Cardiac muscle cell (in vitro differentiated cells and primary cell): ENCODE measurements at regions not wholly inside any gene's neighbourhood (a gene's known extent, or its start where the extent isn't known, plus 50 kb on each side); places are given as distances from the start of the nearest gene placed in this dataset.
"Not testable (repeated sequence)": the region's sequence is repeated elsewhere in the genome, so short reads cannot be mapped to it uniquely, and the experiment has no call there.

Experiments
- DNase-seq, 2 donors: peaks; one replicate each; pipeline versions ENCODE4 v3.0.0 to v3.0.0-alpha.2; 2010 to 2017; ENCODE audit warnings: low read depth in 1 of 2, low spot score in 1 of 2
- H3K27ac ChIP-seq: fragments of 200-600 bp; sonication (generic); 2 replicates; pipeline ENCODE4 v1.5.1; 2016
- H3K27me3 ChIP-seq: fragments of 200-600 bp; sonication (generic); 2 replicates; pipeline ENCODE4 v1.6.0; 2016; ENCODE audit warnings: control low read depth
- H3K36me3 ChIP-seq: fragments of 200-600 bp; sonication (generic); 2 replicates; pipeline ENCODE4 v1.5.1; 2016; ENCODE audit warnings: control low read depth
- H3K4me1 ChIP-seq: fragments of 200-600 bp; sonication (generic); 2 replicates; pipeline ENCODE4 v1.8.1; 2017; ENCODE audit warnings: low read depth, mild to moderate bottlenecking, mixed run types
- H3K4me3 ChIP-seq: fragments of 200-600 bp; sonication (generic); 2 replicates; pipeline ENCODE4 v1.5.1; 2016; ENCODE audit warnings: mild to moderate bottlenecking
- H3K9me3 ChIP-seq: fragments of 200-600 bp; sonication (generic); 2 replicates; pipeline ENCODE4 v1.5.1; 2017; ENCODE audit warnings: low read depth, mild to moderate bottlenecking, control low read depth
- TF ChIP-seq, protein P1 (sequence below): IDR thresholded peaks from 2 replicates; pipeline ENCODE4 v1.5.1; 2012; ENCODE audit warnings: low read depth, mild to moderate bottlenecking, low read length

- Histone ChIP-seq H3K27me3 (no peaks in the 10 kb centered on the region), H3K4me3 (no peak overlapping the region), H3K36me3 (no peaks in the 10 kb centered on the region), H3K4me1 (no peaks in the 10 kb centered on the region), H3K27ac (no peak overlapping the region), H3K9me3 (no peaks in the 10 kb centered on the region)
- TF ChIP-seq, protein P1, sequence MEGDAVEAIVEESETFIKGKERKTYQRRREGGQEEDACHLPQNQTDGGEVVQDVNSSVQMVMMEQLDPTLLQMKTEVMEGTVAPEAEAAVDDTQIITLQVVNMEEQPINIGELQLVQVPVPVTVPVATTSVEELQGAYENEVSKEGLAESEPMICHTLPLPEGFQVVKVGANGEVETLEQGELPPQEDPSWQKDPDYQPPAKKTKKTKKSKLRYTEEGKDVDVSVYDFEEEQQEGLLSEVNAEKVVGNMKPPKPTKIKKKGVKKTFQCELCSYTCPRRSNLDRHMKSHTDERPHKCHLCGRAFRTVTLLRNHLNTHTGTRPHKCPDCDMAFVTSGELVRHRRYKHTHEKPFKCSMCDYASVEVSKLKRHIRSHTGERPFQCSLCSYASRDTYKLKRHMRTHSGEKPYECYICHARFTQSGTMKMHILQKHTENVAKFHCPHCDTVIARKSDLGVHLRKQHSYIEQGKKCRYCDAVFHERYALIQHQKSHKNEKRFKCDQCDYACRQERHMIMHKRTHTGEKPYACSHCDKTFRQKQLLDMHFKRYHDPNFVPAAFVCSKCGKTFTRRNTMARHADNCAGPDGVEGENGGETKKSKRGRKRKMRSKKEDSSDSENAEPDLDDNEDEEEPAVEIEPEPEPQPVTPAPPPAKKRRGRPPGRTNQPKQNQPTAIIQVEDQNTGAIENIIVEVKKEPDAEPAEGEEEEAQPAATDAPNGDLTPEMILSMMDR = no peak
- DNase-seq = no peak
Observed at GRCh38 chr21:14058566-14058965, 152.2 kb downstream of the LIPI start.

DNA sequence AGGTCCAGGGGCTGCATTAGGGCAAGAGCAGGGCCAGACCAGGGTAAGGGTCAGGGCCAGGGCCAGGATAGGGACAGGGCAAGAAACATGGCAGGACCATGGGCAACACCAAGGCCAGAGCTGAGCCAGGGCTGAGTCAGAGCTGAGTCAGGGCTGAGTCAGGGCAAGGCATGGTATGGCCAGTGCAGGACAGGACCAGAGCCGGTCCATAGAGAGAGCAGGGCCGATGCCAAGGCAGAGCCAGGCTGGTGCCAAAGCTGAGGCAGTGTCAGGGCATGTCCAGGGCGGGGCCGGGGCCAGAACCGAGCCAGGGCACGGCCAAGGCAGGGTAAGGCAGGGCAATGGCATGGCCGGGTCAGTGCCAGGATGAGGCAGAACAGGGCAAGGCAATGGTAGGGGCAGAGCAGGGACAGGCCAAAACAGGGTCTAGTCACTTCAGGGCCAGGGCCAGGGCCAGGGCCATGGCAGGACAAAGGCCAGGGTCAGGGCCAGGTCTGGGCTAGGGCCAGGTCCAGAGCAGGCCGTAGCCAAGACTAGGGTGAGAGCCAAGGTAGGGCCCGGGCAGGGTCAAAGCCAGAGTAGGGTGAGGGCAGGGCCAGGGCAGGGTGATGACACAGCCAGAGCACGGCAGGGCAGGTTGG lies 152.8 kb downstream of the LIPI start:
- not testable (repeated sequence) for H3K36me3 ChIP-seq, H3K9me3 ChIP-seq, H3K27ac ChIP-seq, H3K4me1 ChIP-seq, H3K27me3 ChIP-seq, H3K4me3 ChIP-seq
- DNase-seq = peak in 1 of 2 donors; percentile 5

DNA sequence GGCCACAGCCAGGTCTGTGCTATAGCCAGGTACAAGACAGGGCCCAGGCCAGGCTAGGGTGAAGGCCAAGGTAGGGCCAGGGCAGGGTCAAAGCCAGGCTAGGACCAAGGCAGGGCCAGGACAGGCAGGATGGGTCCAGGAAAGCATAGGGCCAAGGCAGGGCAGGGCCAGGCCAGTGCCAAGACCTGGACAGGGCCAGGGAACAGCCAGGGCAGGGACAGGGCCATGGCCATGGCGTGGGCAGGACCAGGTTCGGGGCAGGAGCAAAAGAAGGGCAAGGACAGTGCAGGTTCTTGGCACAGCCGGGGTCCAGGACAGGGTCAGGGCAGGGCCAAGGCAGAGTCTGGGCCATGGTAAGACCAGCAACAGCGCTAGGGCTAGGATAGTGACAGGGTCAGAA lies 153.4 kb downstream of the LIPI start:
- no peaks in the 10 kb centered on the region for H3K36me3 ChIP-seq
- TF ChIP-seq, protein P1 = no peak
- no peak for DNase-seq
- H3K27ac ChIP-seq = no peak overlapping the region
- H3K4me3 ChIP-seq = no peak overlapping the region
- H3K27me3 ChIP-seq = no peaks in the 10 kb centered on the region
- H3K9me3 ChIP-seq = no peaks in the 10 kb centered on the region
- no peaks in the 10 kb centered on the region for H3K4me1 ChIP-seq

GRCh38 chr21:14056771-14057191 lies 154.0 kb downstream of the LIPI start:
- Histone ChIP-seq H3K4me3 (no peak overlapping the region), H3K9me3 (no peaks in the 10 kb centered on the region), H3K4me1 (no peaks in the 10 kb centered on the region), H3K27ac (no peak overlapping the region), H3K27me3 (no peaks in the 10 kb centered on the region), H3K36me3 (no peaks in the 10 kb centered on the region)
- no peak for DNase-seq
- TF ChIP-seq, protein P1 = no peak

DNA sequence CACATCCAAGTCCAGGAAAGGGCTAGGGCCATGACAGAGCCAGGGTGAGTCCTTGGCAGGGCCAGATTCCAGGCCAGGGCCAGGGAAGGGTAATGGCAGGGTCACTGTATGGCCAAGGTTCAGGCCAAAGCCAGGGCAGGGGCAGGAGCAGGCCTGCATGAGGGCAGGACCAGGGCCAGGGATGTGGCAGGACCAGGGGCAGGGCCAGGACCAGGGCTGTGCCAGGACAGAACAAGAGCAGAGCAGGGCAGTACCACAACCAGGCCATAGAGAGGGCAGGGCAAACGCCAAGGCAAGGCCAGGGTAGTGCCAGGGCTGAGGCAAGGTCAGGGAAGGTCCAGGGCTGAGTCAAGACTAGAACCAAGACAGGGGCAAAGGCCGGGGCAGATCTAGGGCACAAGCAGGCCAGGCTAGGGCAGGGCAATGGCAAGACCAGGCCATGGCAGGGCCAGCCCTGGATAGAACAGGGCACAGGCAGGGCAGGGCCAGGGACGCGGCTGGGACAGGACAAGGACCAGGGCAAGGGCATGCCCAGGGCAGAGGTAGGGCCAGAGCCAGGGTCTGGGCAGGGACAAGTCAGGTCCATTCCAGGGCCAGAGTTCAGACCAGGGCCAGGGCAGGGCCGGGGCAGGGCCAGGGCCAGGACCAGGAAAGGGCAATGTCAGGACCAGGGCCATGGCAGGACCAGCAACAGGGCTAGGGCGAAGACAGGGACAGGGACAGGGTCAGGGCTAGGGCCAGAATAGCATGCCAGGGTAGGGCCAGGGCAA lies 154.8 kb downstream of the LIPI start:
- not testable (repeated sequence) for H3K27me3 ChIP-seq, H3K4me3 ChIP-seq, H3K4me1 ChIP-seq, H3K9me3 ChIP-seq, H3K36me3 ChIP-seq, H3K27ac ChIP-seq, DNase-seq

DNA sequence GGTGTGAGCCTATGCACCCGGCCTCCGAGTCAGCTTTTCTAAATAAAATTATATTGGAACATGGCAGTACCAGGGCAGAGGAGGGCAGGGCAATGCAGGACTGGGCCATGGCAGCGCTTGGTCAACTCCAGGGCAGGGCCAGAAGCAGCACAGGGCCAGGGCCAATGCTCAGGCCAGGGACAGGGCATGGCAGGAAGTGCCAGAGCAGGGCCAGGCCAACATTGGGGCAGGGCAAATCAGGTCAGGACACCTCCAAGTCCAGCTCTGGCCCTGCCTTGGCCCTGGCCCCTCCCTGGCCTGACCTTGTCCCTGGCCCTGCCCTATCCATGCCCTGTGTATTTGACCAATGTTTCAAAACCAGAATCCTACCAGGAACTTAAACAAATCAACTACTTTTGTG lies 156.1 kb downstream of the LIPI start:
- Histone ChIP-seq H3K9me3 (no peaks in the 10 kb centered on the region), H3K36me3 (no peaks in the 10 kb centered on the region), H3K27ac (no peak overlapping the region), H3K4me3 (no peak overlapping the region), H3K27me3 (no peaks in the 10 kb centered on the region), H3K4me1 (no peaks in the 10 kb centered on the region)
- no peak for DNase-seq
- TF ChIP-seq, protein P1 = no peak
